GM21529 (cell line): ENCODE measurements at regions not wholly inside any gene's neighbourhood (a gene's known extent, or its start where the extent isn't known, plus 50 kb on each side); places are given as distances from the start of the nearest gene placed in this dataset.
"Not testable (repeated sequence)": the region's sequence is repeated elsewhere in the genome, so short reads cannot be mapped to it uniquely, and the experiment has no call there.

Experiments
- ATAC-seq: cut with Tn5 transposase; IDR thresholded peaks from one replicate; pipeline ENCODE4 v1.9.1; 2021; ENCODE audit not compliant: unreplicated experiment

GRCh38 chr16:79845033-79845733, 244.6 kb upstream of the MAF start:
- peak; percentile 83 for ATAC-seq

GRCh38 chr16:79844603-79845002, 244.1 kb upstream of the MAF start:
- ATAC-seq: no peak

GRCh38 chr16:79843631-79844043, 243.1 kb upstream of the MAF start:
- ATAC-seq: peak; percentile 56

GRCh38 chr16:79843145-79843544, 242.6 kb upstream of the MAF start:
- ATAC-seq: no peak

- ATAC-seq: no peak
Measured at GRCh38 chr16:79842197-79842596, 241.7 kb upstream of the MAF start.

GRCh38 chr16:79839466-79840341, 239.2 kb upstream of the MAF start:
- ATAC-seq: no peak

- no peak for ATAC-seq
Measured at GRCh38 chr16:79838496-79839259, 238.1 kb upstream of the MAF start.

- no peak for ATAC-seq
Measured at GRCh38 chr16:79836144-79836543, 235.6 kb upstream of the MAF start.

- no peak for ATAC-seq
Measured at GRCh38 chr16:79835194-79835593, 234.7 kb upstream of the MAF start.

- no peak for ATAC-seq
Measured at GRCh38 chr16:79834720-79835119, 234.2 kb upstream of the MAF start.

- ATAC-seq: not testable (repeated sequence)
Measured at GRCh38 chr16:79834003-79834402, 233.5 kb upstream of the MAF start.

- ATAC-seq: no peak
Measured at GRCh38 chr16:79833559-79833958, 233.0 kb upstream of the MAF start.

GRCh38 chr16:79826732-79827475, 226.4 kb upstream of the MAF start:
- ATAC-seq: no peak

- no peak for ATAC-seq
Measured at GRCh38 chr16:79825002-79825401, 224.5 kb upstream of the MAF start.

GRCh38 chr16:79823639-79824038, 223.1 kb upstream of the MAF start:
- ATAC-seq: no peak

- no peak for ATAC-seq
Measured at GRCh38 chr16:79821911-79822310, 221.4 kb upstream of the MAF start.

- no peak for ATAC-seq
Measured at GRCh38 chr16:79816081-79816497, 215.6 kb upstream of the MAF start.

GRCh38 chr16:79815049-79815448, 214.5 kb upstream of the MAF start:
- ATAC-seq: no peak

GRCh38 chr16:79814124-79814523, 213.6 kb upstream of the MAF start:
- ATAC-seq: no peak

GRCh38 chr16:79811541-79811940, 211.0 kb upstream of the MAF start:
- no peak for ATAC-seq
